RKO (cell line): ENCODE measurements at regions not wholly inside any gene's neighbourhood (a gene's known extent, or its start where the extent isn't known, plus 50 kb on each side); places are given as distances from the start of the nearest gene placed in this dataset.

Experiments
- DNase-seq: peaks from one replicate; pipeline ENCODE4 v3.0.0-alpha.2; 2016; ENCODE audit warnings: low spot score

- no peak for DNase-seq
These were observed 67.7 kb upstream of the AJAP1 start for GRCh38 chr1:4586611-4587160.

GRCh38 chr1:4587721-4588120 lies 66.7 kb upstream of the AJAP1 start:
- DNase-seq: no peak

- no peak for DNase-seq
These were observed 63.7 kb upstream of the AJAP1 start for GRCh38 chr1:4590756-4591155.

GRCh38 chr1:4591926-4592325 lies 62.5 kb upstream of the AJAP1 start:
- no peak for DNase-seq

- DNase-seq: no peak
These were observed 61.3 kb upstream of the AJAP1 start for GRCh38 chr1:4593106-4593505.

GRCh38 chr1:4594286-4594991 lies 60.0 kb upstream of the AJAP1 start:
- DNase-seq: no peak

- no peak for DNase-seq
These were observed 58.8 kb upstream of the AJAP1 start for GRCh38 chr1:4595341-4596225.

GRCh38 chr1:4596486-4596885 lies 57.9 kb upstream of the AJAP1 start:
- DNase-seq: no peak

- no peak for DNase-seq
These were observed 57.4 kb upstream of the AJAP1 start for GRCh38 chr1:4597020-4597419.

GRCh38 chr1:4598561-4598960 lies 55.8 kb upstream of the AJAP1 start:
- no peak for DNase-seq

- no peak for DNase-seq
These were observed 54.9 kb upstream of the AJAP1 start for GRCh38 chr1:4599521-4599920.

GRCh38 chr1:4599951-4600481 lies 54.4 kb upstream of the AJAP1 start:
- no peak for DNase-seq

- no peak for DNase-seq
These were observed 53.6 kb upstream of the AJAP1 start for GRCh38 chr1:4600615-4601460.

- no peak for DNase-seq
These were observed 52.5 kb upstream of the AJAP1 start for GRCh38 chr1:4601941-4602340.

- no peak for DNase-seq
These were observed 51.7 kb upstream of the AJAP1 start for GRCh38 chr1:4602462-4603294.

GRCh38 chr1:4603295-4604110 lies 50.9 kb upstream of the AJAP1 start:
- DNase-seq: peak; percentile 61
